Hindlimb muscle (tissue), 1 donor: ENCODE measurements at regions not wholly inside any gene's neighbourhood (a gene's known extent, or its start where the extent isn't known, plus 50 kb on each side); places are given as distances from the start of the nearest gene placed in this dataset.
"Not testable (repeated sequence)": the region's sequence is repeated elsewhere in the genome, so short reads cannot be mapped to it uniquely, and the experiment has no call there.

Experiments used
- DNase-seq: peaks from one replicate; pipeline ENCODE4 v3.0.0-alpha.2; 2013

GRCh38 chr3:25957026-25957425 is 167.1 kb downstream of the OXSM start:
- no peak for DNase-seq

- no peak for DNase-seq
Measured at GRCh38 chr3:25960776-25961175, 170.9 kb downstream of the OXSM start.

- DNase-seq, result no peak
Measured at GRCh38 chr3:25962255-25962654, 172.4 kb downstream of the OXSM start.

- no peak for DNase-seq
Measured at GRCh38 chr3:25964141-25964540, 174.3 kb downstream of the OXSM start.

- DNase-seq, result no peak
Measured at GRCh38 chr3:25967385-25967784, 177.5 kb downstream of the OXSM start.

- DNase-seq, result no peak
Measured at GRCh38 chr3:25971736-25972135, 181.8 kb downstream of the OXSM start.

GRCh38 chr3:25973122-25973521 is 183.2 kb downstream of the OXSM start:
- no peak for DNase-seq

- DNase-seq, result no peak
Measured at GRCh38 chr3:25982756-25983155, 192.9 kb downstream of the OXSM start.

- DNase-seq, result no peak
Measured at GRCh38 chr3:25985621-25986020, 195.7 kb downstream of the OXSM start.

GRCh38 chr3:25992606-25993005 is 202.7 kb downstream of the OXSM start:
- no peak for DNase-seq

GRCh38 chr3:26004172-26004571 is 214.3 kb downstream of the OXSM start:
- no peak for DNase-seq

GRCh38 chr3:26011276-26011675 is 221.4 kb downstream of the OXSM start:
- no peak for DNase-seq

GRCh38 chr3:26012241-26012745 is 222.4 kb downstream of the OXSM start:
- no peak for DNase-seq

GRCh38 chr3:26015752-26016151 is 225.9 kb downstream of the OXSM start:
- no peak for DNase-seq

GRCh38 chr3:26018889-26019288 is 229.0 kb downstream of the OXSM start:
- peak; percentile 49 for DNase-seq

GRCh38 chr3:26024206-26024605 is 234.3 kb downstream of the OXSM start:
- DNase-seq, result not testable (repeated sequence)

- DNase-seq, result no peak
Measured at GRCh38 chr3:26029321-26029720, 239.4 kb downstream of the OXSM start.

- not testable (repeated sequence) for DNase-seq
Measured at GRCh38 chr3:26042126-26042525, 252.2 kb downstream of the OXSM start.

GRCh38 chr3:26049951-26050350 is 260.1 kb downstream of the OXSM start:
- no peak for DNase-seq

- no peak for DNase-seq
Measured at GRCh38 chr3:26050776-26051175, 260.9 kb downstream of the OXSM start.

- peak; percentile 69 for DNase-seq
Measured at GRCh38 chr3:26058901-26059321, 269.0 kb downstream of the OXSM start.

- DNase-seq, result no peak
Measured at GRCh38 chr3:26061947-26062346, 272.1 kb downstream of the OXSM start.

- no peak for DNase-seq
Measured at GRCh38 chr3:26064297-26064696, 274.4 kb downstream of the OXSM start.

- DNase-seq, result no peak
Measured at GRCh38 chr3:26068890-26069289, 279.0 kb downstream of the OXSM start.

GRCh38 chr3:26070854-26071253 is 281.0 kb downstream of the OXSM start:
- no peak for DNase-seq
